ENCODE measurements at regions not wholly inside any gene's neighbourhood (a gene's known extent, or its start where the extent isn't known, plus 50 kb on each side); places are given as distances from the start of the nearest gene placed in this dataset.
A peak's percentile ranks its signal among the peaks of the same experiment; 100 is the strongest.
"Not testable (repeated sequence)": the region's sequence is repeated elsewhere in the genome, so short reads cannot be mapped to it uniquely, and the experiment has no call there.

DNA sequence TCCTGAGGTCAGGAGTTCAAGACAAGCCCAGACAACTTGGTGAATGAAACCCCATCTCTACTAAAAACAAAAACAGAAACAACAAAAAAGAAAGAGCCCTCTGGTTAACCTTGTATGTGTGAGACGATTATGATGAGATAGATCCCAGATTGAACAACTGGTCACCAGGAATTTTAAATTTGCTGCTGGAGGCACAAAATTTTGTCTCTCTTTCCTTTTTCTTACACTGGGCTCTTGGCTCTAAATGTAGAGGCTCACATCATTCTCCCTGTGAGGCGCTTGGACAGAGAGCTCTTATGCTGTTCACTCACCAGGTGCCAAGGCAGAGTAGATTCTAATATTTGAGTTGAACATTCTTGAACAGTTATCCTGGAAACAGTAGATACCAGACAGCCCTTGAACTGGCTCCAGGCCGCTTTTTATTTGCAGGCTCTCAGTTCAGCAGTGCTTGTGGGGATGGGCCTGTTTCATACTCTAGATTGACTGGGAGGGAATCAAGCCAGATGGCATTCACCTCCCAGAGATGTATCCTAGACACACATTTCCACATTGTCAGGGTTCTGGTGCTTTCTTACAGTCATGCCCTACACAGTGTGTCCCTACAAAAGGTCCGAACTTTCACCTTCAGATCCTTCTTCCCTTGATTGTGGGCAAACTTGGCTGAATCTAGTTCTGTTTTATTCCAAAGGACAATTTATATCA is 1159.6 kb downstream of the RPIA start:
- H3K27ac ChIP-seq (ENCODE audit: low read length) = no peak overlapping the region
- H3K27me3 ChIP-seq (ENCODE audit: control insufficient read depth, insufficient read depth, low read length) = peaks cover 22% of the 10 kb centered on the region
- BruUV-seq (replicated peaks) = no TSS peak
- in situ Hi-C loops (cut with HindIII; ENCODE audit: low pct_unique_long_range_greater_than_20kb, low sequenced_read_pairs) (no loop called here), intact Hi-C loops (cut with micrococcal nuclease; ENCODE audit: unreplicated experiment) (no loop called here)
- ATAC-seq (no peak), DNase-seq (ENCODE audit: low read depth, low spot score) (no peak)
- ChIA-PET POLR2A (no interaction called here), CTCF (no interaction called here)
- no peaks in the 10 kb centered on the region for H3K9me3 ChIP-seq (ENCODE audit: control insufficient read depth, insufficient read depth, low read depth, low read length)
- no peak overlapping the region for H3K4me3 ChIP-seq (ENCODE audit: low read depth in 2 of 2, low read length in 2 of 2)
- no peaks in the 10 kb centered on the region for H3K36me3 ChIP-seq (ENCODE audit: control insufficient read depth, insufficient read depth, low read length)
- TF ChIP-seq, protein P1, sequence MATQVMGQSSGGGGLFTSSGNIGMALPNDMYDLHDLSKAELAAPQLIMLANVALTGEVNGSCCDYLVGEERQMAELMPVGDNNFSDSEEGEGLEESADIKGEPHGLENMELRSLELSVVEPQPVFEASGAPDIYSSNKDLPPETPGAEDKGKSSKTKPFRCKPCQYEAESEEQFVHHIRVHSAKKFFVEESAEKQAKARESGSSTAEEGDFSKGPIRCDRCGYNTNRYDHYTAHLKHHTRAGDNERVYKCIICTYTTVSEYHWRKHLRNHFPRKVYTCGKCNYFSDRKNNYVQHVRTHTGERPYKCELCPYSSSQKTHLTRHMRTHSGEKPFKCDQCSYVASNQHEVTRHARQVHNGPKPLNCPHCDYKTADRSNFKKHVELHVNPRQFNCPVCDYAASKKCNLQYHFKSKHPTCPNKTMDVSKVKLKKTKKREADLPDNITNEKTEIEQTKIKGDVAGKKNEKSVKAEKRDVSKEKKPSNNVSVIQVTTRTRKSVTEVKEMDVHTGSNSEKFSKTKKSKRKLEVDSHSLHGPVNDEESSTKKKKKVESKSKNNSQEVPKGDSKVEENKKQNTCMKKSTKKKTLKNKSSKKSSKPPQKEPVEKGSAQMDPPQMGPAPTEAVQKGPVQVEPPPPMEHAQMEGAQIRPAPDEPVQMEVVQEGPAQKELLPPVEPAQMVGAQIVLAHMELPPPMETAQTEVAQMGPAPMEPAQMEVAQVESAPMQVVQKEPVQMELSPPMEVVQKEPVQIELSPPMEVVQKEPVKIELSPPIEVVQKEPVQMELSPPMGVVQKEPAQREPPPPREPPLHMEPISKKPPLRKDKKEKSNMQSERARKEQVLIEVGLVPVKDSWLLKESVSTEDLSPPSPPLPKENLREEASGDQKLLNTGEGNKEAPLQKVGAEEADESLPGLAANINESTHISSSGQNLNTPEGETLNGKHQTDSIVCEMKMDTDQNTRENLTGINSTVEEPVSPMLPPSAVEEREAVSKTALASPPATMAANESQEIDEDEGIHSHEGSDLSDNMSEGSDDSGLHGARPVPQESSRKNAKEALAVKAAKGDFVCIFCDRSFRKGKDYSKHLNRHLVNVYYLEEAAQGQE (IDR thresholded peaks at IDR 0.05; ENCODE audit: insufficient read depth in 1 of 2, low read depth in 2 of 2, low read length in 1 of 2) = no peak
- TF ChIP-seq, protein P2, sequence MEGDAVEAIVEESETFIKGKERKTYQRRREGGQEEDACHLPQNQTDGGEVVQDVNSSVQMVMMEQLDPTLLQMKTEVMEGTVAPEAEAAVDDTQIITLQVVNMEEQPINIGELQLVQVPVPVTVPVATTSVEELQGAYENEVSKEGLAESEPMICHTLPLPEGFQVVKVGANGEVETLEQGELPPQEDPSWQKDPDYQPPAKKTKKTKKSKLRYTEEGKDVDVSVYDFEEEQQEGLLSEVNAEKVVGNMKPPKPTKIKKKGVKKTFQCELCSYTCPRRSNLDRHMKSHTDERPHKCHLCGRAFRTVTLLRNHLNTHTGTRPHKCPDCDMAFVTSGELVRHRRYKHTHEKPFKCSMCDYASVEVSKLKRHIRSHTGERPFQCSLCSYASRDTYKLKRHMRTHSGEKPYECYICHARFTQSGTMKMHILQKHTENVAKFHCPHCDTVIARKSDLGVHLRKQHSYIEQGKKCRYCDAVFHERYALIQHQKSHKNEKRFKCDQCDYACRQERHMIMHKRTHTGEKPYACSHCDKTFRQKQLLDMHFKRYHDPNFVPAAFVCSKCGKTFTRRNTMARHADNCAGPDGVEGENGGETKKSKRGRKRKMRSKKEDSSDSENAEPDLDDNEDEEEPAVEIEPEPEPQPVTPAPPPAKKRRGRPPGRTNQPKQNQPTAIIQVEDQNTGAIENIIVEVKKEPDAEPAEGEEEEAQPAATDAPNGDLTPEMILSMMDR (IDR thresholded peaks at IDR 0.05) = 0 out of 2 replicates have a peak, but pooled peaks have one; percentile 5
- TF ChIP-seq TCF7L2 (IDR thresholded peaks at IDR 0.05; ENCODE audit: low read depth, low read length) = no peak
- H3K4me1 ChIP-seq (ENCODE audit: control insufficient read depth, insufficient read depth, low read length) = no peaks in the 10 kb centered on the region

DNA sequence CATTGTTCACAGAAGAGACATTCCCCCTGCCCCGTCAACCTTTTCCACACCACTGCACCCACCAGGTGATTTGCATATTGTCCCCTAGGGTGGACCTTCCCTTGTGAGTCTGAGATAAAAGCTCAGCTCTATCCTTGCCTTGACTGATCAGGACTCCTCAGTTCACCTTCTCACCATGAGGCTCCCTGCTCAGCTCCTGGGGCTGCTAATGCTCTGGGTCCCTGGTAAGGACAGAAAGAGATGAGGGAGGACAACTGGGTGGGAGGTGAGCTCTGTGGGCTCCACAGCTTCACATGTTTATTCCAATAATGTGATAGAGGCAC is 1160.1 kb downstream of the RPIA start:
- intact Hi-C loops (cut with micrococcal nuclease; ENCODE audit: unreplicated experiment) = no loop called here
- no peak for ATAC-seq

DNA sequence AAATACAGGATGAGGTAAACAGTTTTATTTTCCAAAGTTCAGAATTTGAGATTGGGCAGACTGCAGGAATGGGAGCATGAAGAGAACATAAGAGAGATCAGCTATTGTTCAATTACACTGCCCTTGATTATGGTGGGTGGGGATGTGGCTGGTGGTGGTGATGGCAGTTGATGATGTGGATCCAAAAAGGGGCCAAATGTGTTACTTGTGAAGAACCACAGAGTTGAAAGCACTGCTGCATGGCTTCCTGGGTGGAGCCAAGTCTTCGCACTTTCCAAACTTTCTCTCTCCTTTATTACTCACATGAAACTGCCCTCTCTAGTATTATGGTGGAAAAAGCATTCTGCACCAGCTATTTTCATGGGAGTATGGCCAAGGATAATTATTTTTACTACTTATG is 1162.0 kb downstream of the RPIA start:
- H3K36me3 ChIP-seq (ENCODE audit: control insufficient read depth, insufficient read depth, low read length); CTCF ChIA-PET; BruUV-seq (replicated peaks); H3K27ac ChIP-seq (ENCODE audit: low read length); in situ Hi-C loops (cut with HindIII; ENCODE audit: low pct_unique_long_range_greater_than_20kb, low sequenced_read_pairs); POLR2A ChIA-PET; intact Hi-C loops (cut with micrococcal nuclease; ENCODE audit: unreplicated experiment); H3K4me3 ChIP-seq (ENCODE audit: low read depth in 2 of 2, low read length in 2 of 2); ATAC-seq; H3K9me3 ChIP-seq (ENCODE audit: control insufficient read depth, insufficient read depth, low read depth, low read length); H3K4me1 ChIP-seq (ENCODE audit: control insufficient read depth, insufficient read depth, low read length); DNase-seq (ENCODE audit: low read depth, low spot score): not testable (repeated sequence)
- H3K27me3 ChIP-seq (ENCODE audit: control insufficient read depth, insufficient read depth, low read length) = peaks cover 15% of the 10 kb centered on the region

More for the DNA sequence above, 1160.1 kb downstream of the RPIA start:
- no peak for TF ChIP-seq SIN3A (IDR thresholded peaks at IDR 0.05; ENCODE audit: borderline replicate concordance, insufficient read depth, low read depth, low read length)
- TF ChIP-seq, protein P1 (IDR thresholded peaks at IDR 0.05; ENCODE audit: insufficient read depth in 1 of 2, low read depth in 2 of 2, low read length in 1 of 2) = no peak
- Histone ChIP-seq H3K9me3 (ENCODE audit: control insufficient read depth, insufficient read depth, low read depth, low read length) (no peaks in the 10 kb centered on the region), H3K36me3 (ENCODE audit: control insufficient read depth, insufficient read depth, low read length) (no peaks in the 10 kb centered on the region), H3K27me3 (ENCODE audit: control insufficient read depth, insufficient read depth, low read length) (peaks cover 22% of the 10 kb centered on the region), H3K4me3 (ENCODE audit: low read depth in 2 of 2, low read length in 2 of 2) (no peak overlapping the region), H3K27ac (ENCODE audit: low read length) (no peak overlapping the region), H3K4me1 (ENCODE audit: control insufficient read depth, insufficient read depth, low read length) (no peaks in the 10 kb centered on the region)
- BruUV-seq (replicated peaks) = no TSS peak
- ChIA-PET CTCF (no interaction called here), POLR2A (no interaction called here)
- in situ Hi-C loops (cut with HindIII; ENCODE audit: low pct_unique_long_range_greater_than_20kb, low sequenced_read_pairs) = no loop called here
- no peak for DNase-seq (ENCODE audit: low read depth, low spot score)

DNA sequence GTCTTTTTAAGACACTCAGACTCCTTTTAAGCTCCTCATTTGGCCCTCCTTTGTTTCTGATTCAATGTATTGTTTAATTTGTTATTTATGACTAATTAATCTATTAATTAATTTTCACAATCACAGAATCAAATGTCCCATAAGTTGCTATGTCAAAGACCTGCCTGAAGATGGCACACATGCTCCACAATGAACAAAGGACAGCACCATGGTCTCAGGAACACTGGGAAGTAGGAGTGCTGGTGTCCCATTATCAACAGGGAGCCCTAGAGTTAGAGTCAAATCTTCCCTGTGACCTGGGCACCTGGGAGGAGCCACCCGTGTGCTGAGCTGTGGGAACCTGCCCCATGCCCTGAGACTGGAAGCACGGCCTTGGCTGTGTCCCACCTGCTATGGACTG is 1164.3 kb downstream of the RPIA start:
- H3K36me3 ChIP-seq (ENCODE audit: control insufficient read depth, insufficient read depth, low read length); intact Hi-C loops (cut with micrococcal nuclease; ENCODE audit: unreplicated experiment); BruUV-seq (replicated peaks); H3K4me3 ChIP-seq (ENCODE audit: low read depth in 2 of 2, low read length in 2 of 2); ATAC-seq; H3K4me1 ChIP-seq (ENCODE audit: control insufficient read depth, insufficient read depth, low read length); CTCF ChIA-PET; H3K9me3 ChIP-seq (ENCODE audit: control insufficient read depth, insufficient read depth, low read depth, low read length); POLR2A ChIA-PET; DNase-seq (ENCODE audit: low read depth, low spot score); H3K27ac ChIP-seq (ENCODE audit: low read length); in situ Hi-C loops (cut with HindIII; ENCODE audit: low pct_unique_long_range_greater_than_20kb, low sequenced_read_pairs); H3K27me3 ChIP-seq (ENCODE audit: control insufficient read depth, insufficient read depth, low read length): not testable (repeated sequence)

Data from Panc1 (cell line).